ENCODE measurements at regions not wholly inside any gene's neighbourhood (a gene's known extent, or its start where the extent isn't known, plus 50 kb on each side); places are given as distances from the start of the nearest gene placed in this dataset.

DNA sequence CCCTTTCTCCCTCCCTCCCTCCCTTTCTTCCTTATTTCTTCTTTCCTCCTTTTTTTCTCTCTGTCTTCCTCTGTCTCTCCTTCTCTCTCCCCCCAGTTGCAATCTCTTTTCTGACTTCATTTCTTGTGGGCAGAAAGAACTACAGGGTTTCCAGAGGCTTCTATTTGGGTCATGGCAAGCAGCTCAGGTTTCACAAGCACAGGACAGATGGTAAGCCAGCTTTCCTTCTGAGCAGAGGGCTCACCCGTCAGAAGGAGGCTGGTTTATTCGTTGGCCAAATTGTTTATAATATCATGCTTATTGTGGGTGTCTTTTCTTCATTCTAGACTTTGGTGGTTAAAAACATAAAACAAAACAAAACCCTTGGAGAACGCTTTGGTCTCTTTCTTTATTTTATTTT lies 58.9 kb upstream of the CLMP start:
- ATAC-seq = no peak

GRCh38 chr11:123253223-123253622 lies 58.2 kb upstream of the CLMP start:
- ATAC-seq = no peak

GRCh38 chr11:123251657-123252344 lies 56.8 kb upstream of the CLMP start:
- peak; percentile 39 for ATAC-seq

GRCh38 chr11:123250892-123251656 lies 56.0 kb upstream of the CLMP start:
- no peak for ATAC-seq

- ATAC-seq = no peak
Observed at GRCh38 chr11:123249354-123249753, 54.3 kb upstream of the CLMP start.

DNA sequence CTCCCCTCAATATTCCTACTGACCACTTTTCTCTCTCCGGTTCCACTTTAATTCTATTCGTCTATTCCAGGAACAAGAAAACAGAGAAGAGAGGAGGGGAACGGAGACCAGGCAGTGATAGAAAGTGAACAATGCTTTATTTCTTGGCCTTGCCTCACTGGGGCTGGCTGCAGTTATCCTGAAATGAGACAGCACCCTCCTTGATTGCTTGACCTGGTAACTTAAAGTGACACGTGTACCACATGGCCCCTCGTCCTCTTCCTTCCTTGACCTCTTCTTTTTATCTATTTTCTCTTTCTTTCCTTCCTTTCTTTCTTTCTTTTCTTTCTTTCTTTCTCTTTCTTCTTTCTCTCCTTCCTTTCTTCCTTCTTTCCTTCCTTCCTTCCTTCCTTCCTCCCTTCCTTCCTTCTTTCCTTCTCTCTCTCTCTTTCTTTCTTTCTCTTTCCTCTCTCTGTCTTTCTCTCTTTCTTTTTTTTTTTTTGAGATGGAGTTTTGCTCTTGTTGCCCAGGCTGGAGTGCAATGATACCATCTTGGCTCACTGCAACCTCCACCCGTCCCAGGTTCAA lies 52.8 kb upstream of the CLMP start:
- no peak for ATAC-seq

DNA sequence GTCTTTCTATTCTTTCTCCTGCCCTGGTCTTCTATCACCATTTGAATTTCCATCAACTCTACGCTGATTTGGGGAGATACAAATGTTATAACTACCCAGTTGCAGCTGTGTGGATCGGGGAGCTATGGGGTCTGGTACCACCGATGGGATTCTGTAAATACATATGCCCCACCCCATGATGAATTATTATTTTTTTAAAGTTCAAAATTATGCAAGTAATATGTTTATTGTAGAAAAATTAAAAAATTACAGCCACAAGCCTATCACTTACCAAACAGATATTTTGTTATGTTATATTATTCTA lies 52.4 kb upstream of the CLMP start:
- no peak for ATAC-seq

GRCh38 chr11:123246749-123247495 lies 51.9 kb upstream of the CLMP start:
- ATAC-seq = peak; percentile 85

- no peak for ATAC-seq
Observed at GRCh38 chr11:123245567-123245966, 50.5 kb upstream of the CLMP start.
